Loucy (cell line): ENCODE measurements at regions not wholly inside any gene's neighbourhood (a gene's known extent, or its start where the extent isn't known, plus 50 kb on each side); places are given as distances from the start of the nearest gene placed in this dataset.
A peak's percentile ranks its signal among the peaks of the same experiment; 100 is the strongest.
"Not testable (repeated sequence)": the region's sequence is repeated elsewhere in the genome, so short reads cannot be mapped to it uniquely, and the experiment has no call there.

ENCODE experiments used
- H2AFZ ChIP-seq: fragments of 200-600 bp; sonication (generic); 2 replicates; pipeline ENCODE4 v1.6.0; 2016; ENCODE audit warnings: antibody characterized with exemption, mild to moderate bottlenecking, low read length, moderate library complexity
- H3F3A ChIP-seq: fragments of 200-600 bp; 2 replicates; pipeline ENCODE4 v1.6.0; 2016; ENCODE audit warnings: antibody characterized with exemption, low read depth, mild to moderate bottlenecking
- H3K27me3 ChIP-seq: fragments of 200-600 bp; sonication (generic); 2 replicates; pipeline ENCODE4 v1.6.1; 2014; ENCODE audit warnings: low read length, mild to moderate bottlenecking; ENCODE audit not compliant: insufficient read depth, poor library complexity, severe bottlenecking
- H3K36me3 ChIP-seq: fragments of 200-600 bp; sonication (generic); 2 replicates; pipeline ENCODE4 v1.6.1; 2016; ENCODE audit warnings: low read length; ENCODE audit not compliant: insufficient read depth
- H3K4me1 ChIP-seq: fragments of 200-600 bp; sonication (generic); 2 replicates; pipeline ENCODE4 v1.5.1; 2014; ENCODE audit warnings: low read length, mild to moderate bottlenecking; ENCODE audit not compliant: insufficient read depth, poor library complexity, severe bottlenecking
- H3K4me2 ChIP-seq: fragments of 200-600 bp; sonication (generic); 2 replicates; pipeline ENCODE4 v1.6.0; 2014; ENCODE audit warnings: antibody characterized with exemption, low read length, low read depth, mild to moderate bottlenecking; ENCODE audit not compliant: poor library complexity, severe bottlenecking
- H3K4me3 ChIP-seq: fragments of 200-600 bp; sonication (generic); 2 replicates; pipeline ENCODE4 v1.5.1; 2014; ENCODE audit warnings: low read length, mild to moderate bottlenecking, mixed read lengths; ENCODE audit not compliant: poor library complexity, severe bottlenecking
- H3K79me2 ChIP-seq: fragments of 200-600 bp; sonication (generic); 2 replicates; pipeline ENCODE4 v1.6.1; 2014; ENCODE audit warnings: low read length; ENCODE audit not compliant: insufficient read depth
- H3K9ac ChIP-seq: fragments of 200-600 bp; sonication (generic); 2 replicates; pipeline ENCODE4 v1.6.0; 2014; ENCODE audit warnings: mild to moderate bottlenecking, low read depth, low read length, moderate library complexity; ENCODE audit not compliant: poor library complexity, severe bottlenecking
- H3K9me2 ChIP-seq: fragments of 200-600 bp; sonication (generic); replicated peaks from 2 replicates; pipeline ENCODE4 v1.6.1; 2016; ENCODE audit warnings: low read depth, low read length, mixed read lengths
- H3K9me3 ChIP-seq: fragments of 200-600 bp; sonication (generic); 2 replicates; pipeline ENCODE4 v1.6.1; 2014; ENCODE audit warnings: mild to moderate bottlenecking, antibody characterized with exemption, low read length, low read depth; ENCODE audit not compliant: insufficient read depth
- H4K20me1 ChIP-seq: fragments of 200-600 bp; sonication (generic); 2 replicates; pipeline ENCODE4 v1.6.0; 2014; ENCODE audit warnings: antibody characterized with exemption, low read length, mild to moderate bottlenecking; ENCODE audit not compliant: insufficient read depth, poor library complexity, severe bottlenecking
- EZH2phosphoT487 ChIP-seq: fragments of 200-600 bp; IDR thresholded peaks from 2 replicates; pipeline ENCODE4 v1.6.1; 2018; ENCODE audit warnings: antibody characterized with exemption, mild to moderate bottlenecking, moderate library complexity, borderline replicate concordance
- TF ChIP-seq, protein P1 (sequence below): fragments of 200-600 bp; sonication (generic); conservative IDR thresholded peaks from 2 replicates; pipeline ENCODE4 v1.5.1; 2014; ENCODE audit warnings: mild to moderate bottlenecking, antibody characterized with exemption, low read length

DNA sequence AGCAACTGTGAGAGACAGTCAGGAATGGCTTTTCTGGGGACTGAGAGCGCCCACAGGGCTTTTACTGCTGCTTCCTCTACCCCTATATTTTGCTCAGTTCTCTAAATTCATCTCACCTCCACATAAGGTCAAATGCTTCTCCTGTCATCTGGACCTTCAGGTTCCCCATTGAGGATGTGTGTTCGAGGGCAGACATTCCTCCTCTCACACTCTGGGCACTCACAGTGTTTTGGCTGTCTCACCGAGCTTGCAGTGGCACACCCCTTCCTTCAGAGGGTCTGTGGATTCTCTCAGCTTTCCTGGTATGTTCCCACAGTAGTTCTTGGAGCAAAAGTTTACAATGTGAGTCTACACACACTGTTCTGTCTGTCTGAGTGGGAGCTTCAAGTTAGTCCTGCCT lies 127.8 kb upstream of the GLRA1 start:
- no peaks in the 10 kb centered on the region for H3K9me2 ChIP-seq
- H2AFZ ChIP-seq = no peak overlapping the region
- H3F3A ChIP-seq = no peaks in the 10 kb centered on the region
- no peaks in the 10 kb centered on the region for H3K4me1 ChIP-seq
- TF ChIP-seq, protein P1, sequence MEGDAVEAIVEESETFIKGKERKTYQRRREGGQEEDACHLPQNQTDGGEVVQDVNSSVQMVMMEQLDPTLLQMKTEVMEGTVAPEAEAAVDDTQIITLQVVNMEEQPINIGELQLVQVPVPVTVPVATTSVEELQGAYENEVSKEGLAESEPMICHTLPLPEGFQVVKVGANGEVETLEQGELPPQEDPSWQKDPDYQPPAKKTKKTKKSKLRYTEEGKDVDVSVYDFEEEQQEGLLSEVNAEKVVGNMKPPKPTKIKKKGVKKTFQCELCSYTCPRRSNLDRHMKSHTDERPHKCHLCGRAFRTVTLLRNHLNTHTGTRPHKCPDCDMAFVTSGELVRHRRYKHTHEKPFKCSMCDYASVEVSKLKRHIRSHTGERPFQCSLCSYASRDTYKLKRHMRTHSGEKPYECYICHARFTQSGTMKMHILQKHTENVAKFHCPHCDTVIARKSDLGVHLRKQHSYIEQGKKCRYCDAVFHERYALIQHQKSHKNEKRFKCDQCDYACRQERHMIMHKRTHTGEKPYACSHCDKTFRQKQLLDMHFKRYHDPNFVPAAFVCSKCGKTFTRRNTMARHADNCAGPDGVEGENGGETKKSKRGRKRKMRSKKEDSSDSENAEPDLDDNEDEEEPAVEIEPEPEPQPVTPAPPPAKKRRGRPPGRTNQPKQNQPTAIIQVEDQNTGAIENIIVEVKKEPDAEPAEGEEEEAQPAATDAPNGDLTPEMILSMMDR = no peak
- no peak for TF ChIP-seq EZH2phosphoT487
- no peak overlapping the region for H3K9ac ChIP-seq
- no peak overlapping the region for H3K4me3 ChIP-seq
- no peak overlapping the region for H3K4me2 ChIP-seq
- H3K27me3 ChIP-seq = no peaks in the 10 kb centered on the region
- H3K79me2 ChIP-seq = no peaks in the 10 kb centered on the region
- no peaks in the 10 kb centered on the region for H4K20me1 ChIP-seq
- H3K36me3 ChIP-seq = no peaks in the 10 kb centered on the region
- no peaks in the 10 kb centered on the region for H3K9me3 ChIP-seq

- Histone ChIP-seq H4K20me1 (no peaks in the 10 kb centered on the region), H3K27me3 (no peaks in the 10 kb centered on the region), H3K79me2 (no peaks in the 10 kb centered on the region), H3K9me2 (no peaks in the 10 kb centered on the region), H3K9ac (no peak overlapping the region), H3K36me3 (no peaks in the 10 kb centered on the region), H3K9me3 (no peaks in the 10 kb centered on the region), H3K4me2 (no peak overlapping the region), H3F3A (no peaks in the 10 kb centered on the region), H3K4me3 (no peak overlapping the region), H3K4me1 (no peaks in the 10 kb centered on the region), H2AFZ (no peak overlapping the region)
- no peak for TF ChIP-seq EZH2phosphoT487
- TF ChIP-seq, protein P1 = no peak
These were observed 127.1 kb upstream of the GLRA1 start for GRCh38 chr5:152051499-152052454.

DNA sequence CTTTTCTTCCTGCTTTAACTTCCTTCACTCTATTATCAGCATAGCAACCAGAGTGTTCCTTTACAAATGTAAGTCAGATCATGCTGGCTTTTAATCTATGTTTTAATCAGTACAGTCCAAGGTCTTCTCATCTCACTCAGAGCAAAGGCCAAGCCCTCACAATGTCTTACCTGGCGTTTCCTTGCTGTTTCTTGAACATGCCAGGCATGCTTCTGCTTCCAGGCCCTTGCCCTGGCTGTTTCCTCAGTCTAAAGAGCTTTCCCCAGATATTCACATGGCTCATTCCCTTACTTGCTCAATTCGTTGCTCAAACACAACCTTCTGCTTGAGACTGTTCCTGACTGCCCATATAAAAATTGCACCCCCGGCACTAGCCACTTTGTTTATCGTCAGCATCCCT lies 121.7 kb upstream of the GLRA1 start:
- H2AFZ ChIP-seq = no peak overlapping the region
- H3K36me3 ChIP-seq = no peaks in the 10 kb centered on the region
- no peaks in the 10 kb centered on the region for H3F3A ChIP-seq
- no peaks in the 10 kb centered on the region for H3K9me2 ChIP-seq
- no peaks in the 10 kb centered on the region for H3K27me3 ChIP-seq
- no peak overlapping the region for H3K4me2 ChIP-seq
- H3K9ac ChIP-seq = no peak overlapping the region
- H3K4me3 ChIP-seq = no peak overlapping the region
- no peak for TF ChIP-seq EZH2phosphoT487
- no peaks in the 10 kb centered on the region for H3K9me3 ChIP-seq
- no peaks in the 10 kb centered on the region for H4K20me1 ChIP-seq
- no peaks in the 10 kb centered on the region for H3K4me1 ChIP-seq
- H3K79me2 ChIP-seq = no peaks in the 10 kb centered on the region

DNA sequence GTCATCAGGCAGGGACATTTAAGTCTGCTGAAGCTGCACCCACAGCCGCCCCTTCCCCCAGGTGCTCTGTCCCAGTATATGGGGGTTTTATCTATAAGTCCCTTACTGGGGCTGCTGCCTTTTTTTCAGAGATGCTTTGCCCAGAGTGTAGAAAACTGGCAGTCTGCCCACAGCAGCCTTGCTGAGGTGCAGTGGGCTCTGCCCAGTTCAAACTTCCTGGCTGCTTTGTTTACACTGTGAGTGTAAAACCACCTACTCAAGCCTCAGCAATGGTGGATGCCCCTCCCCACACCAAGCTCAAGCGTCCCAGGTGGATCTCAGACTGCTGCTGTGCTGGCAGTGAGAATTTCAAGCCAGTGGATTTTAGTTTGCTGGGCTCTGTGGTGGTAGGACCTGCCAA lies 114.2 kb upstream of the GLRA1 start:
- H3K79me2 ChIP-seq, H3K4me1 ChIP-seq, H3F3A ChIP-seq, H3K9ac ChIP-seq, H3K27me3 ChIP-seq, H3K4me3 ChIP-seq, H3K4me2 ChIP-seq, H3K9me2 ChIP-seq, H3K9me3 ChIP-seq, H2AFZ ChIP-seq, H3K36me3 ChIP-seq, H4K20me1 ChIP-seq: not testable (repeated sequence)

DNA sequence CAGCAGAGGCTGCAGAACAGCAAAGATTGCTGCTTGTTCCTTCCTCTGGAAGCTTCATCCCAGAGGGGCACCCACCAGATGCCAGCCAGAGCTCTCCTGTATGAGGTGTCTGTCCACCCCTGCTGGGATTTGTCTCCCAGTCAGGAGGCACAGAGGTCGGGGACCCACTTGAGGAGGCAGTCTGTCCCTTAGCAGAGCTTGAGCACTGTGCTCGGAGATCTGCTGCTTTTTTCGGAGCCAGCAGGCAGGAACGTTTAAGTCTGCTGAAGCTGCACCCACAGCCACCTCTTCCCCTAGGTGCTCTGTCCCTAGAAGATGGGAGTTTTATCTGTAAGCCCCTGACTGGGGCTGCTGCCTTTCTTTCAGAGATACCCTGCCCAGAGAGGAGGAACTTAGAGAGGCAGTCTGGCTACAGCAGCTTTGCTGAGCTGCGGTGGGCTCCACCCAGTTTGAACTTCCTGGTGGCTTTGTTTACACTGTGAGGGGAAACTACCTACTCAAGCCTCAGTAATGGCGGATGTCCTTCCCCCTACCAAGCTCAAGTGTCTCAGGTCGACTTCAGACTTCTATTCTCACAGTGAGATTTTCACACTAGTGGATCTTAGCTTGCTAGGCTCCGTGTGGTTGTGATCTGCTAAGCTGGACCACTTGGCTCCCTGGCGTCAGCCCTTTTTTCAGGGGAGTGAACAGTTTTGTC lies 101.8 kb upstream of the GLRA1 start:
- H3K27me3 ChIP-seq, H4K20me1 ChIP-seq, H3K36me3 ChIP-seq, H3K79me2 ChIP-seq, H3K9me3 ChIP-seq, H3K9ac ChIP-seq, H3K4me1 ChIP-seq, H3K4me3 ChIP-seq, H3K9me2 ChIP-seq, H3K4me2 ChIP-seq, H3F3A ChIP-seq: not testable (repeated sequence)
- 0 out of 2 replicates have a peak overlapping the region, but pooled peaks have one; percentile 5 for H2AFZ ChIP-seq
